ENCODE measurements at regions not wholly inside any gene's neighbourhood (a gene's known extent, or its start where the extent isn't known, plus 50 kb on each side); places are given as distances from the start of the nearest gene placed in this dataset.
"Not testable (repeated sequence)": the region's sequence is repeated elsewhere in the genome, so short reads cannot be mapped to it uniquely, and the experiment has no call there.

DNA sequence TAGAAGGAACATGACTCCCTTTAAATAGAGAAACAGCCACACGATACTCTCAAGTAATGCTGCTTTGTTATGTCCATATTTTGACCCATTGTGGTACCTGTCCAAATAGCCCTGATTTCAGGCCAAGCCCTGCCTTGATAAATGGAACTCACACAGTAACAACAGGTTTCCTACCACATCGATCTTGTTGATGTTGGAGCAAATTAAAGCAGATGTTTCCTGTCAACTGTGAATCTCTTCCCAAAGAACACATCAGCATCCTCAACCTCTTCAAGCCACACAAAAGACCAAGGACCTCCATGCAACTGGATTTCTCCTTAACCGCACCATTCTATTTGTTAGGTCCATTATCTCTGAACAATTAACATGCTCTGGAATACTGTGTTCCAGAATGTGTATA, 109.5 kb downstream of the FOXD4L6 start:
- not testable (repeated sequence) for H3K4me3 ChIP-seq (ENCODE audit: low read depth, low read length)

DNA sequence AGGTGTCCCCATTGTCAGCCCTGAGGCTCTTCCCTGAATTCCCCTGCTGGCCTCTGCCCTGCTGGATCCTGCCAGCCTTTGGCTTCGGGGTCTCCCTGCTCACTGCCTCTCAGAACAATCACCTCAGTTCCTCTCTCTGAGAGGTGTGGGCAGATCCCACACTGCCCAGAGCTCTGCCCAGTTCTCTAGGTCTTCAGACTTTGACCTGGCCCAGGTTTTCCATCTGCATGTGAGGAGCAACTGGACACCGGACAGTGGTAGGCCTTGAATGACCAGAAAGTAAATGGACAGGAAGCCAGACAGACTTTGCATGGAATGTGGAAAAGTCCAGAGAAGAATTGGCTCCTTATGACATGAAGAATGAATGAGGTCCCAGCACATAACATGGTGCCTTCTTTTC, 111.8 kb downstream of the FOXD4L6 start:
- H3K4me3 ChIP-seq (ENCODE audit: low read depth, low read length): not testable (repeated sequence)

DNA sequence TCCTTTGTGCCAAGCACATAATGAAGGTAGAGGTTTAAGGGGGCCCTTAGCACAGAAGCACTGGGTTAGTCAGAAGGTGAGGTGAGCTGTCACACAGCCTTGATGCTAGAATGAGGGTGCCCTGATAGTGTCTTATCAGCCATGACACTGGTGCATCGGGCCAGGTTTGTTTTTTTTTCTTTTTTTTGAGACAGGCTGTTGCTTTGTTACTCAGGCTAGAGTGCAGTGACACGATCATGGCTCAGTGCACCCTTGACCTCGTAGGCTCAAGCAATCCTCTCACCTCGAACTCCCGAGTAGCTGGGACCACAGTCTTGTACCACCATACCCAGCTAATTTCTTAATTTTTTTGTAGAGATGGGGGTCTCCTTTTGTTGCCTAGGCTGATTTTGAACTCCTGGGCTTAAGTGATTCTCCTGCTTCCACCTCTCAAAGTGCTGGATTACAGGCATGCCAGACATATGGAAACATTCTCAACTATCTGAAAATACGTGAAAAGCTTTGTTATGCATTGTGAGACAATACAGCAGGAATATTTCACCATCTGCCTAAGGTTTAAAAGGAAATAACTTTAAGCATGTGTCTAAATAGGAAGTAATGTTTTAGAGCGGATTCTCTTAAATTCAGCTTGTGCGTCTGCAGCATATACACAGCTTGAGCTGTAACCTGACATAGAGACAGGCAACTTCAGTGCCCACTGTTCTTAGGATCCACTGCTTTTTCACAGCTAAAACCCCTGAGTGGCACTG, 128.4 kb downstream of the FOXD4L6 start:
- not testable (repeated sequence) for H3K4me3 ChIP-seq (ENCODE audit: low read depth, low read length)

DNA sequence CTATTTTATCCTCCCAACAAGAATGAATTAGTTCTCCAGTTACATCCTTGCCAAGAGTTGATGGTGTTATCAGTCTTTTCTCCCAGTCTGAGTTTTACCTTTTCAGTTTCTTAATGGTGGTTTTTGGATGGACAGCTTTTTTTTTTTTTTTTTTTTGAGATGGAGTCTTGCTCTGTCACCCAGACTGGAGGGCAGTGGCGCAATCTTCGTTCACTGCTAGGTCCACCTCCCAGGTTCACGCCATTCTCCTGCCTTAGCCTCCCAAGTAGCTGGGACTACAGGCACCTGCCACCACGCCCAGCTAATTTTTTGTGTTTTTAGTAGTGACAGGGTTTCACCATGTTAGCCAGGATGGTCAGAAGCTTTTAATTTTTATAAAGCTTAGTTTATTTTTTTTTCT, 133.0 kb downstream of the FOXD4L6 start:
- not testable (repeated sequence) for H3K4me3 ChIP-seq (ENCODE audit: low read depth, low read length)

DNA sequence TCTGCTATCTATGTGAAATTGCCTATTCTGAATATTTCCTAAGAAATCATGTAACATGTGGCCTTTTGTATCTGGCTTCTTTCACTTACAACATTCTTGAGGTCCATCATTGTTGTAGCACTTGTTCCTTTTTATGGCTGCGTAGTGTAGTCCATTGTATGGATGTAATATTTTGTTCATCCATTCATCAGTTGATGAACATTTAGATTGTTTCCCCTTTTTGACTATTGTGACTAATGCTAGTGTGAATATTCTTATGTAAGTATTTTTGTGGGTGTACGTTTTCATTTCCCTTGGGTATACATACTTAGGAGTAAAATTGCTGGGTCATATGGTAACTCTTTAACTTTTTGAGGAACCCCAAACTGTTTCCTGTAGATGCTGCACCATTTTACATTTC, 134.6 kb downstream of the FOXD4L6 start:
- H3K4me3 ChIP-seq (ENCODE audit: low read depth, low read length): not testable (repeated sequence)

DNA sequence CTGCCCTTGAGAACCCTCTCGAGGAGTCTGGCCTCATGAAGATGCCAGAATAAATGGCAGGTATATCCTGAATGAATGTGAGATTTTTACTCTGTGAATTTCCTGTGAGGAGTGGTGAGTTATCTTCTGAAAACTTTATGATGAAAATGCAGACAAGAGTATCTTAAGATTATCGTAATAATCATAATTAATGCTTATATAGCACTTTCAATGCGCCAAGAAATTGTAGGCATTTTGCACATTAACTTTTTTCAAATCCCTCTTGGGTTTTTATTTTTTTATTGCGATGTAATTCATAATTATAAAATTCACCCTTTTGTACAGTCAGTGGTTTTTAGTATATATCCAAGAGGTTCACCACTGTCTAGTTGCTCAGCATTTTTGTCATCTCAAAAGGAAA, 135.1 kb downstream of the FOXD4L6 start:
- H3K4me3 ChIP-seq (ENCODE audit: low read depth, low read length): not testable (repeated sequence)

DNA sequence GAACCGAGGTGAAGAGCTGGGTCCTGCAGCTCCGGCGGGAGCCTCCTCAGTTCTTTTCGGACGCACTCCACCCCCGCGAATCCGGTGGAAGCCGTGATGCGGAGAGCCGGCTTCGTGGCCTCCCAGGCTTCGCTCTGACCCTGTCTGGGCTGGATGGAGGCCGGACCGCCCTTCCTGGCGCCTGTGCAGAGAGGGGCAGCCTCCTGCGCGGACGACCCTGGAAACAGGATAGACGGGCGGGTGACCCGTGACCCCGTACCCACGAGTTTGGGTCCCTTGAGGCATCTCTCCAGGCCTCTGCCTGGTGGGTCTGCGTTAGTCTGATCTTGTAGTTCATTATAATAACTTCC, 136.0 kb downstream of the FOXD4L6 start:
- H3K4me3 ChIP-seq (ENCODE audit: low read depth, low read length): peak overlapping the region; percentile 90

DNA sequence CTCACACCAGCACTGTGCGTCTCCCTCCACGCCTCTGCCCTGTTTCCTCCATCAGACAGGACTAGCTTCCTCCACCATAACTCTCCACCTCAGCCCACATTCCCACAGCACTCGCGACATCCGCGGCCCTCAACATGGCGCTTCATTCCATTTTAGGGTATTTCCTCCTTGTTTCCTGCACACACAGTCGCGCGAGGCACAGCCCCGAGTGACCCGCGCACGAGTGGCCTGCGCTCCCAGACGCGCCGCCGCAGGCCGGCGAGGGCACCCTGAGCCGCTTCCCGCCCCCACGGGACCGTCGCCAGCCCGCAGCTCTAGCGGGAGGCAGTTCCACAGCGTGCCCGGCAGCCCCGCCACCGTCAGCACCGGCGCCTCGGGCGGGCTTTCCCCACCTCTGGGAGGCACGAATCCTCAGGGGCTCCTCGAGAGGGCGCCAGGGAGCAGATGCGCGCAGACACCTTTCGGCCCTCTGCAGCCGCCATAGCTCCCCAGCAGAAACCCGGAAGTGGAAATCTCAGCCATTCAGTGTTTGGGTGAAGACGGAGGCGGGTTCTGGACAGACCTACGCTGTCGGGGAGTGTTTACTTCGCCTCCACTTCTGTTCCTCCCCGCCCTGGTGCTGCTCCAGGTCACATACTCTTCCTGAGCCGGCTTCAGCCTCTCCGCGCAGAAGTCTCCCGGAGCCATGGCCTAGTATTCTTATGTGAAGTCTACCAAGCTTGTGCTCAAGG, 136.6 kb downstream of the FOXD4L6 start:
- H3K4me3 ChIP-seq (ENCODE audit: low read depth, low read length): peak overlapping the region; percentile 90

DNA sequence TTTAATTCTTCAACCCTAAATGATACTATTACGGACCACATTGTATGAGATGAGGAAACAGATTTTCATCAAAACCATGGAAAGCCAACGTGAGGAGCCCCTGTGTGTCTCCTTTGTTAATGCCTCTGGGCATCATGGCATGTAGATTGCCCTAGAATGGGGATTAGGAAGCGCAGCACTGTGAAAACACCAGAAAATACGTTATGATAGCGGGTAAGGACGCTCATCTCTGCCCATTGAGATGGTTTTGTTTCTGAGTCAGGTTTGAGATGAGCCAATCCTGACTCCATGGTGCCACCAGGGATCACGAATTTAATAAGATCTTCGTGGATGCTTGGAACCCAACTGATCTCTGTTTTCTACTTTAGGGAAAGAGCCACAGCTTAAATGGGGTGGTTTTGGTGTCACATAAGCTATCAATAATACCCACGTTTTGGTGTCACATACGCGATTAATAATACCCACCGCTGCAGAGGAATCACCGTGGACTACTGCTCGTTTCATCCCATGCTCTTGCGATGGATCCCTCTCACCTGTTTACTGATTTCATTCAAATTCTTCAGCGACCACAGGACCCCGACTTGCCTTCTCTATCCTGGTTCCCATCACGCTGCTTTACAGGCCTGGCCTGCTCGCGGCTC, 137.3 kb downstream of the FOXD4L6 start:
- H3K4me3 ChIP-seq (ENCODE audit: low read depth, low read length): peak overlapping the region; percentile 90

DNA sequence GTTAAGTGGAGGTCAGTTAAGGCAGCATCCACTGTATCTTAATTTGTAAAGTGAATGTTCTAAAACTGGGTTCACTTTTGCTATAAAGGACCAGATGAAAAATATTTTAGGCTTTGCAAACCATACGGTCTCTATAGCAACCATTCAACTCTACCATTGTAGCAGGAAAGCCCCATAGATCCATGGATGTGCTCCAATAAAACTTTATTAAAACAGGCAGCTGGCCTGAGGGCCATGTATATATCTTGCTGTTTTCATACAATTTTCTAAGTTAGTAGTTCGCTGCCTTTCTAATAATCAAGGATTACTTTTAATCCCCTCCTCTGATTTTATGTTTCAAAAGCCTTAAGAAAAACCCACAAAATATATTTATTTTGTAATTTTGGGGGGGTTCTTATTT, 142.1 kb downstream of the FOXD4L6 start:
- not testable (repeated sequence) for H3K4me3 ChIP-seq (ENCODE audit: low read depth, low read length)

DNA sequence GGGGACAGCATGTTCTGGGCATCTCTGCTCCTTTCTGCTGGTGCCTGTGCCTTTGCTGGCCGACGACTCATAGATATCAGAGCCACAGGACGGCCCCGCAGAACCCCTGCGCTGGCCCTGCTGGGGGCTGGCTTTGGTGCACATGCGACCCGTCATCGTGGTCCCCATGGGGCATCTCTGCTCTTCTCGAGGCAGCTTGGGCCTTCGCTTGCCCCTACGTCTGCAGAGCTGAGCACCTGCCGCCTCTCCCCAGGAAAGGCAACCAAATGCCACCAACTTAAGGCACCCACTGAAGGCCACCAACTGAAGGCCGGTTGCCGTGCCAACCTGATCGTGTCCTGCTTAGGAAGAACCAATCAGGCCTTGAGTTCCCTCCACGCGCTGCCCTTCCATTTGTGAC, 153.1 kb downstream of the FOXD4L6 start:
- not testable (repeated sequence) for H3K4me3 ChIP-seq (ENCODE audit: low read depth, low read length)

DNA sequence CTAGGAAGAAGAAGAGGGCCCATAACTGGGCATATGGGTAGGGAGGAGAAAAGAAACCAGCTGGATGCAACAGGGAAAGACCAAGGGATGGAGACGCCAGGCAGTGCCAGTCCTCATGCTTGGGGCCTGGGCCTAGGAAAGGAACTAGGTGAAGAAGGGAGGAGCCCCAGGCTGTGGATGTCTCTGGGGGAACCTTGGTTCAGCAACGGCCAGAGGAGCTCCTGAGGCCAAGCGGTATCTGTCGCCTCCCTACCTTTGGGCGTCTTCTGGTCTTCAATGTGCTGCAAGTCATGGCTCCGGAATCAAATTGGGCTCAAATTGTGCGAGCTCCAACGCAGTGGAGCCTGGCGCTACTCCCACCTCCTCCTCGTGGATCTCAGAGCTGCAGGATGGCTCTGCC, 153.6 kb downstream of the FOXD4L6 start:
- H3K4me3 ChIP-seq (ENCODE audit: low read depth, low read length): not testable (repeated sequence)

DNA sequence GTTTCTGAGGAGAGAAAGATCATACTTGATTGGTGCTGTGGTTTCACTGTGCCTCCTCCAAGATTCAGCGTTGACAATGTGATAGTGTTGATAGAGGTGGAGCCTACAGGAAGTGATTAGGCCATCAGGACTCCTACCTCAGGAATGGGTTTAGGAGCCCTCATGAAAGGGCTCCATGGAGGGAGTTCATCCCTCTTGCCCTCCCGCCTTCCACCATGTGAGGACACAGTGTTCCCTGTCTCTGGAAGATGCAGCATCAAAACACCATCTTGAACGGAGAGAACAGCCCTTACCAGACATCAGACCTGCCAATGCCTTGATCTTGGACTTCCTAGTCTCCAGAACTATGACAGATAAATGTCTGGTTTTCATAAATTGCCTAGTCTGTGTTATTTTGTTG, 156.7 kb downstream of the FOXD4L6 start:
- H3K4me3 ChIP-seq (ENCODE audit: low read depth, low read length): not testable (repeated sequence)

DNA sequence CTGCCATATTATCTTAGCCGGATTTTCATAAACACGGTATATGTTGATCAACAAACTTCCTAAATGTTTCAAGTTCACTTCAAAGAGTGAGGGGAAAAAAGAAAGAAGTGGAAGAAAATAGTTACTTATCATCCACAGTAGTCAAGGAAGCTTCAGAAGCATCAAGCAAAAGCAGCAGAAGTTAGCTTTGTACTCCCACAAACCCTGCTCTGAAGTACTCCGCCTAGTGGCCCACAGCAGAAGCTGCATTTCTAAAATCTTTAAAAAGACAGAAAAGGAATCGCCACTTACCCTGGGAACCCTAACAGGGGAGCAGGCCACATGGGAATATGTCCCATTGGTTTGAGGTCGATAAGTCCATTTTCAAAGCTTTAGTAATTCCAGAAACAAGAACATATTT, 158.1 kb downstream of the FOXD4L6 start:
- not testable (repeated sequence) for H3K4me3 ChIP-seq (ENCODE audit: low read depth, low read length)

DNA sequence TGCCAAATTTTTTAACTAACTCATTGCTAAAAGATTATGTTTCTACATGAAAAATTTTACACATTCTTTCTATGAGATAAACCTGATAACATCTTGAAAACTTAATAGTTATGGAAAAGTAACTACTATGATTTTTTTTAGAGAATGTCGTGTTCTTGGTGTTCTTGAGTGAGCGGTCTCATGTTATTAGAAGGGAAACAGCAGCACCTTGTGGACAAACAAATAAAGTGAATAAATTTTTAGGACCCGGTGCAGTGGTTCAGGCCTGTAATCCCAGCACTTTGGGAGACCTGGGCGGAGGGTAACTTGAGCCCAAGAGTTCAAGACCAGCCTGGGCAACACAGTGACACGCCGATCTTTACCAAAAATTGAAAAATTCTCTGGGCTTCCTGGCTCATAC, 166.0 kb downstream of the FOXD4L6 start:
- not testable (repeated sequence) for H3K4me3 ChIP-seq (ENCODE audit: low read depth, low read length)

DNA sequence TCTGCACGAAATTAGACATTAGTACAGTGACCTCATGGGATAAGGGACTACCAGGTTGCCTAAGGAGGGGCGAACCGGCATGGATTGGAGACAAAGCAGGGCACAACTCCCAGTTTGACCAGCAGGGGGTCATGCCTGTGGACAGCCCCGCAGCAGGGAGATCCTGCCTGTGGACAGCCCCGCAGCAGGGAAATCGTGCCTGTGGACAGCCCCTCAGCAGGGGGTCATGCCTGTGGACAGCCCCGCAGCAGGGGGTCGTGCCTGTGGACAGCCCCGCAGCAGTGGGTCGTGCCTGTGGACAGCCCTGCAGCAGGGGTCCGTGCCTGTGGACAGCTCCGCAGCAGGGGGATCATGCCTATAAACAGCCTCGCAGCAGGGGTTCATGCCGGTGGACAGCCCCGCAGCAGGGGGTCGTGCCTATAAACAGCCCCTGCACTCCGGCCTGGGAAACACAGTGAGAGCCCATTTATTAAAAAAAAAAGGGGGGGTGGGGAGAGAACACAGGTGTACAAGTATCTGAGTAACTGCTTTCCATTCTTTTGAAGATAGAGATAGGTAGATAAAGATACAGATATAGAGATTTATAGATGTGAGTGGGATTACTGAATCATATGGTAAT, 176.5 kb downstream of the FOXD4L6 start:
- not testable (repeated sequence) for H3K4me3 ChIP-seq (ENCODE audit: low read depth, low read length)

DNA sequence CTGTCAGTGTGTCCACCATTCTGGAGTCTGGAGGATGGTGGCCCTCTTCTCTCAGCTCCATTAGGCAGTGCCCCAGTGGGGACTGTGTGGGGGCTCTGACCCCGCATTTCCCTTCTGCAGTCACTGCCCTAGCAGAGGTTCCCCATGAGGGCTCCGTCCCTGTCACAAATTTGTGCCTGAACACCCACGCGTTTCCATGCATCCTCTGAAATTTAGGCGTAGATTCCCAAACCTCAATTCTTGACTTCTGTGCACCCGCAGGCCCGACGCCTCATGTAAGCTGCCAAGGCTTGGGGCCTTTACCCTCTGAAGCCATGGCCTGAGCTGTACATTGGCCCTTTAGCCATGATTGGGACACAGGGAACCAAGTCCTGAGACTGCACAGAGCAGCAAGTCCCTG, 182.3 kb downstream of the FOXD4L6 start:
- not testable (repeated sequence) for H3K4me3 ChIP-seq (ENCODE audit: low read depth, low read length)

DNA sequence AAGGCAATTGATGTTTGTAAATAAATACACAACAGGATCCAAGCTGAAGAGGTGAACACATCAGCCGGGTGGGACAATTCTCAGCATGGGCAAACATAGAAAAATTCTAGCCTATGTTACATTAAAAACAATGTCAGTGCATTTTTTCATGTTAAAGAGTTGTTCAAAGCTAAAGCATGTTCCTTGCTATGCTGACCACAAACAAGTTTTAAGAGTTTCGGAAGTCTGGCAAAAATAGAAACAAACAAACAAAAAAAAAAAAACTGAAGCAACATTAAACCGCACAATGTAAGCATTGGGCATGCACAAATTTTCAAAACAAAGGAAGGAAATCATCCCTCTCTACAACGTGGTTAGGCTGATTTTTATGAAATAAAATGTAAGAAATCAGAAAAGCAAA, 185.8 kb downstream of the FOXD4L6 start:
- not testable (repeated sequence) for H3K4me3 ChIP-seq (ENCODE audit: low read depth, low read length)

DNA sequence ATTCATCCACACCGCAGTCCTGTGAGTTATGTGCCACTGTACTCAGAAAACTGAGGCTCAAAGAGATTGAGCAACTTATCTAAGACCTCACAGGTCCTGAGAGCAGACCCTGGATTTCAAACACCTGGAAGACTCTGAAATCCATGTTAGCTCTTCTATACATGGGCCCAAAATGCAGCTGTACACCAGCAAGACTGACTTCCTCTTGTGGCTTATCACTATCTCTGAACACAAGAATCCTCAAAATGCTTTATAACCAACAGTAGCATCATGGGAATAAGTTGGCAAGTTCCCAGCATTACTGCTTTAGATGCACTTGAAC, 188.6 kb downstream of the FOXD4L6 start:
- not testable (repeated sequence) for H3K4me3 ChIP-seq (ENCODE audit: low read depth, low read length)

DNA sequence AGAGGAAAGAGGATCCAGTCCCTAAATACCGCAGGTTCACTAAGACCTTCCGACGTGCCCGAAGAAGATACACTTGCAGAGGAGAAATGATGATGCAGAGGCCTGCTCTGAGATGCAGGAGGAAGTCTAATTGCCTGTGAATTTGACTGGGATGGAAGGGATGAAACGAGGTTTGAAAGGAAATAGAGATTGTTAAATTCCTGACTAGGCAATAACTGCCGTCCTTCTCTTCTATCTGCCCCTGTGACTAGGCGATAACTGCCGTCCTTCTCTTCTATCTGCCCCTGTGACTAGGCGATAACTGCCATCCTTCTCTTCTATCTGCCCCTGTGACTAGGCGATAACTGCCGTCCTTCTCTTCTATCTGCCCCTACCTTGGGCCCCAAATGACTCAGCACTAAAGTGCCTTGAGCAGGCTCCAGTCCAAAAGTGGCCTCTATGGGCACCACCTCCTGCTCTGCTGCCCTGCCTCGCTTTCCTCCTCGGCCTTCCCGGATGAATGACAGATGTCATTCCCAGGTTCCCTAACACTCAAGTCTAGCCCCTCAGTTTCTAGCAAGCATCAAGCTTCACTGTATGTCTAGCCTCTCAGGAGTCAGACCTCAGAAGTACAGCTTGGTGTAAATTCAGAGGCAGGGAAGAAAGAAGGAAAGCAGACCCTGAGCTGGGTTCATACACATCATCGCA, 189.1 kb downstream of the FOXD4L6 start:
- not testable (repeated sequence) for H3K4me3 ChIP-seq (ENCODE audit: low read depth, low read length)

DNA sequence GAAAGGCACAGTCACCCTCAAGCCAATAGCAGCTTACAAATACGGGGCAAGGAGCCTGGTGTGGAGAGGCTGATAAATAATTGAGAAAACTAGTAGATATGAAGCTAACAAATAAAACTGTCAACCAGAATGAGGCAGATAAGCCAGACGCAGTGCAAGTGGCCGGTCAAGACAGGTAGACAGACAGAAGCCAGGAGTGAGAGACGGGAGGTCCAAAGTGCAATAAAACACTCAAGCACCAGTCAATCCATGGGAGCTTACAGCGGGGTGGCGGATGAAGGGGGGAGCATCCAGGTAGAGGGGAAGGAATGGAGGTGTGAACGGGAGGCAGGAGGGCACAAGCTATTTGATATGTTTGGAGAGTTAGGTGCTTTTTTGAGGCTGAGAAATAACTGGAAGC, 193.1 kb downstream of the FOXD4L6 start:
- no peak overlapping the region for H3K4me3 ChIP-seq (ENCODE audit: low read depth, low read length)
